HL-60 (cell line): ENCODE measurements at regions not wholly inside any gene's neighbourhood (a gene's known extent, or its start where the extent isn't known, plus 50 kb on each side); places are given as distances from the start of the nearest gene placed in this dataset.

Source experiments
- DNase-seq, 2 experiments: peaks; one replicate each; pipeline ENCODE4 v3.0.0-alpha.2; 2010 to 2020; ENCODE audit warnings: low read depth in 1 of 2, low spot score in 1 of 2
- H3K27ac ChIP-seq: fragments of 250-450 bp; sonication (Bioruptor Pico); replicated peaks from 2 replicates; pipeline ENCODE4 v1.5.1; 2020; ENCODE audit warnings: mild to moderate bottlenecking, moderate library complexity
- H3K27me3 ChIP-seq: fragments of 250-450 bp; sonication (Bioruptor Pico); 2 replicates; pipeline ENCODE4 v1.5.1; 2021; ENCODE audit warnings: mild to moderate bottlenecking, moderate library complexity; ENCODE audit not compliant: insufficient read depth, poor library complexity, severe bottlenecking
- H3K4me3 ChIP-seq: replicated peaks from 2 replicates; pipeline ENCODE4 v1.5.1; 2011; ENCODE audit warnings: mild to moderate bottlenecking, control low read depth, low read length; ENCODE audit not compliant: insufficient read depth
- CTCF ChIP-seq: IDR thresholded peaks from one replicate; pipeline ENCODE4 v1.5.1; 2011; ENCODE audit warnings: low read length, control low read depth, inconsistent platforms; ENCODE audit not compliant: insufficient read depth
- GABPA ChIP-seq: IDR thresholded peaks from 2 replicates; pipeline ENCODE4 v1.6.1; 2012; ENCODE audit warnings: low read depth
- POLR2AphosphoS5 ChIP-seq: IDR thresholded peaks from 2 replicates; pipeline ENCODE4 v1.6.1; 2012; ENCODE audit warnings: low read depth
- REST ChIP-seq: IDR thresholded peaks from 2 replicates; pipeline ENCODE4 v1.6.1; 2012; ENCODE audit warnings: low read depth; ENCODE audit not compliant: insufficient replicate concordance
- SPI1 ChIP-seq: IDR thresholded peaks from 2 replicates; pipeline ENCODE4 v1.6.1; 2012; ENCODE audit warnings: low read depth, mild to moderate bottlenecking, borderline replicate concordance

- TF ChIP-seq REST (no peak), SPI1 (no peak)
- Histone ChIP-seq H3K27ac (no peak overlapping the region), H3K4me3 (no peak overlapping the region), H3K27me3 (no peaks in the 10 kb centered on the region)
- DNase-seq: no peak
Measured at GRCh38 chr6:141203902-141204575, 928.7 kb upstream of the GJE1 start.

- DNase-seq: no peak
- Histone ChIP-seq H3K4me3 (no peak overlapping the region), H3K27me3 (no peaks in the 10 kb centered on the region), H3K27ac (no peak overlapping the region)
- TF ChIP-seq REST (no peak), CTCF (no peak), GABPA (no peak), SPI1 (no peak), POLR2AphosphoS5 (no peak)
Measured at GRCh38 chr6:141202626-141203025, 930.1 kb upstream of the GJE1 start.

- no peak for DNase-seq
- Histone ChIP-seq H3K4me3 (no peak overlapping the region), H3K27ac (no peak overlapping the region), H3K27me3 (no peaks in the 10 kb centered on the region)
- TF ChIP-seq SPI1 (no peak), CTCF (no peak), POLR2AphosphoS5 (no peak), REST (no peak), GABPA (no peak)
Measured at GRCh38 chr6:141199074-141199473, 933.7 kb upstream of the GJE1 start.
